HEK293T (cell line): ENCODE measurements at regions not wholly inside any gene's neighbourhood (a gene's known extent, or its start where the extent isn't known, plus 50 kb on each side); places are given as distances from the start of the nearest gene placed in this dataset.

Experiments used
- CTCF ChIA-PET: fragments of 350-600 bp; formaldehyde crosslinking; extraction: SDS; loops from one replicate; lab custom pipeline; 2021; ENCODE audit warnings: antibody characterized with exemption, inconsistent platforms; lab: Yijun Ruan, JAX
- POLR2A ChIA-PET: fragments of 350-600 bp; formaldehyde crosslinking; extraction: SDS; loops from one replicate; lab custom pipeline; 2020; ENCODE audit warnings: antibody characterized with exemption, inconsistent platforms; lab: Yijun Ruan, JAX
- DNase-seq: peaks from one replicate; pipeline ENCODE4 v3.0.0; 2012; ENCODE audit warnings: mixed read lengths; ENCODE audit errors: extremely low spot score
- ARNT ChIP-seq: fragments of 450-650 bp; IDR thresholded peaks from 2 replicates; pipeline ENCODE4 v1.6.1; 2017; ENCODE audit warnings: mild to moderate bottlenecking
- BHLHE40 ChIP-seq: fragments of 450-650 bp; IDR thresholded peaks from 2 replicates; pipeline ENCODE4 v1.6.1; 2016; ENCODE audit warnings: mild to moderate bottlenecking, moderate library complexity, borderline replicate concordance
- CTBP1 ChIP-seq: fragments of 450-650 bp; IDR thresholded peaks from 2 replicates; pipeline ENCODE4 v1.6.1; 2016; ENCODE audit warnings: borderline replicate concordance
- ELF4 ChIP-seq: fragments of 450-650 bp; IDR thresholded peaks from 2 replicates; pipeline ENCODE4 v1.6.1; 2017; ENCODE audit warnings: antibody characterized with exemption
- FOXA1 ChIP-seq: fragments of 450-650 bp; IDR thresholded peaks from 2 replicates; pipeline ENCODE4 v1.6.1; 2016; ENCODE audit warnings: mild to moderate bottlenecking
- FOXK2 ChIP-seq: fragments of 450-650 bp; IDR thresholded peaks from 2 replicates; pipeline ENCODE4 v1.6.1; 2016; ENCODE audit warnings: mild to moderate bottlenecking
- FOXM1 ChIP-seq: fragments of 450-650 bp; IDR thresholded peaks from 2 replicates; pipeline ENCODE4 v1.6.1; 2017; ENCODE audit warnings: mild to moderate bottlenecking, borderline replicate concordance
- HDGF ChIP-seq: fragments of 450-650 bp; IDR thresholded peaks from 2 replicates; pipeline ENCODE4 v1.6.1; 2017; ENCODE audit warnings: antibody characterized with exemption, borderline replicate concordance
- L3MBTL2 ChIP-seq: fragments of 450-650 bp; conservative IDR thresholded peaks from 2 replicates; pipeline ENCODE4 v1.6.1; 2016; ENCODE audit warnings: mild to moderate bottlenecking
- LEF1 ChIP-seq: fragments of 450-650 bp; IDR thresholded peaks from 2 replicates; pipeline ENCODE4 v1.6.1; 2017; ENCODE audit warnings: mild to moderate bottlenecking, borderline replicate concordance
- NFRKB ChIP-seq: fragments of 450-650 bp; IDR thresholded peaks from 2 replicates; pipeline ENCODE4 v1.6.1; 2016; ENCODE audit warnings: mild to moderate bottlenecking, moderate library complexity
- PKNOX1 ChIP-seq: fragments of 450-650 bp; IDR thresholded peaks from 2 replicates; pipeline ENCODE4 v1.6.1; 2016
- SP1 ChIP-seq: fragments of 450-650 bp; IDR thresholded peaks from 2 replicates; pipeline ENCODE4 v1.6.1; 2017
- SUZ12 ChIP-seq: fragments of 450-650 bp; IDR thresholded peaks from 2 replicates; pipeline ENCODE4 v1.6.1; 2016; ENCODE audit warnings: mild to moderate bottlenecking
- TARDBP ChIP-seq: fragments of 450-650 bp; IDR thresholded peaks from 2 replicates; pipeline ENCODE4 v1.6.1; 2016
- ZNF384 ChIP-seq: fragments of 450-650 bp; IDR thresholded peaks from 2 replicates; pipeline ENCODE4 v1.6.1; 2016

GRCh38 chr20:24737212-24737850 lies 211.7 kb upstream of the CST7 start:
- CTCF ChIA-PET: no interaction called here
- DNase-seq: no peak
- no peak for TF ChIP-seq HDGF
- no peak for TF ChIP-seq TARDBP
- TF ChIP-seq LEF1: no peak
- POLR2A ChIA-PET: no interaction called here

GRCh38 chr20:24738058-24738775 lies 210.9 kb upstream of the CST7 start:
- ChIA-PET POLR2A (no interaction called here), CTCF (no interaction called here)
- no peak for DNase-seq
- TF ChIP-seq BHLHE40: no peak
- no peak for TF ChIP-seq FOXM1
- TF ChIP-seq LEF1: no peak
- no peak for TF ChIP-seq TARDBP
- TF ChIP-seq SUZ12: no peak
- no peak for TF ChIP-seq HDGF
- no peak for TF ChIP-seq NFRKB
- no peak for TF ChIP-seq CTBP1
- no peak for TF ChIP-seq FOXK2
- TF ChIP-seq ARNT: no peak
- TF ChIP-seq FOXA1: no peak
- TF ChIP-seq L3MBTL2: no peak
- TF ChIP-seq ZNF384: no peak
- no peak for TF ChIP-seq SP1
- TF ChIP-seq ELF4: no peak

- ChIA-PET CTCF (no interaction called here), POLR2A (no interaction called here)
- no peak for DNase-seq
- no peak for TF ChIP-seq LEF1
- TF ChIP-seq ZNF384: no peak
- TF ChIP-seq ARNT: no peak
- no peak for TF ChIP-seq HDGF
- no peak for TF ChIP-seq ELF4
- no peak for TF ChIP-seq NFRKB
- no peak for TF ChIP-seq L3MBTL2
- no peak for TF ChIP-seq PKNOX1
- no peak for TF ChIP-seq FOXK2
- no peak for TF ChIP-seq FOXA1
- TF ChIP-seq SUZ12: no peak
- TF ChIP-seq TARDBP: no peak
- TF ChIP-seq SP1: no peak
- no peak for TF ChIP-seq FOXM1
- TF ChIP-seq BHLHE40: no peak
- TF ChIP-seq CTBP1: no peak
Measured at GRCh38 chr20:24738981-24739633, 210.0 kb upstream of the CST7 start.

DNA sequence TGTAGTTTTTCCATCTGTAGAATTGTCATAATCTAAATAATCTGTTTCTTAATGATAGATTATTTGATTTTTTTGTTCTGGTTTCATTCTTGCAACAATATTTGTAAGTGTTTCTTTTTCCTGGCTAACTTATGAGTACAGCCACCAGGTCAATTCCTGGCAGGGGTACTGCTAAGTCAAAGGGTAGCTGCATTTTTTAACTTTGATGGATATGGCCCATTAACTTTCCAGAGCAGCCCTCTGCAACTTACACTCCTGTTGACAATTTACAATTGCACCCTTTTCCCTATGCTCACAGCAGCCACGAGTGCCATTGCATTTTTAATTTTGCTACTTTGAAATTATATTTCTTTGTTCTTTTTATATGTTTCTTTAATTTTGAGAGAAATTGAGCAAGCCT lies 209.3 kb upstream of the CST7 start:
- CTCF ChIA-PET: no interaction called here
- DNase-seq: no peak
- TF ChIP-seq FOXK2: no peak
- no peak for TF ChIP-seq CTBP1
- no peak for TF ChIP-seq LEF1
- no peak for TF ChIP-seq FOXM1
- TF ChIP-seq ARNT: no peak
- no peak for TF ChIP-seq L3MBTL2
- no peak for TF ChIP-seq NFRKB
- no peak for TF ChIP-seq PKNOX1
- TF ChIP-seq BHLHE40: no peak
- TF ChIP-seq HDGF: no peak
- TF ChIP-seq SUZ12: no peak
- no peak for TF ChIP-seq SP1
- no peak for TF ChIP-seq ZNF384
- TF ChIP-seq ELF4: no peak
- no peak for TF ChIP-seq FOXA1
- no peak for TF ChIP-seq TARDBP
- POLR2A ChIA-PET: no interaction called here

- POLR2A ChIA-PET: no interaction called here
- no peak for DNase-seq
- no peak for TF ChIP-seq LEF1
- TF ChIP-seq HDGF: no peak
- TF ChIP-seq NFRKB: no peak
- no peak for TF ChIP-seq SUZ12
- no peak for TF ChIP-seq ARNT
- no peak for TF ChIP-seq FOXK2
- TF ChIP-seq ELF4: no peak
- no peak for TF ChIP-seq FOXM1
- TF ChIP-seq FOXA1: no peak
- no peak for TF ChIP-seq SP1
- TF ChIP-seq L3MBTL2: no peak
- no peak for TF ChIP-seq TARDBP
- no peak for TF ChIP-seq CTBP1
- TF ChIP-seq PKNOX1: no peak
- no peak for TF ChIP-seq BHLHE40
Measured at GRCh38 chr20:24741493-24742072, 207.5 kb upstream of the CST7 start.

More at GRCh38 chr20:24741493-24742072, 207.5 kb upstream of the CST7 start:
- CTCF ChIA-PET: no interaction called here
